KMS-11 (cell line): ENCODE measurements at regions not wholly inside any gene's neighbourhood (a gene's known extent, or its start where the extent isn't known, plus 50 kb on each side); places are given as distances from the start of the nearest gene placed in this dataset.

Experiments used
- H2AFZ ChIP-seq: fragments of 200-600 bp; sonication (generic); 2 replicates; pipeline ENCODE4 v1.6.1; 2016; ENCODE audit warnings: antibody characterized with exemption, mixed run types, low read depth
- H3K27ac ChIP-seq: fragments of 200-600 bp; sonication (generic); 2 replicates; pipeline ENCODE4 v1.6.1; 2016; ENCODE audit warnings: mild to moderate bottlenecking, mixed run types
- H3K27me3 ChIP-seq: fragments of 200-600 bp; sonication (generic); 2 replicates; pipeline ENCODE4 v1.6.1; 2017; ENCODE audit warnings: mild to moderate bottlenecking, low read depth, mixed run types, moderate library complexity; ENCODE audit not compliant: insufficient read depth
- H3K36me3 ChIP-seq: fragments of 200-600 bp; sonication (generic); 2 replicates; pipeline ENCODE4 v1.6.1; 2017; ENCODE audit warnings: mild to moderate bottlenecking, mixed run types; ENCODE audit not compliant: insufficient read depth
- H3K4me1 ChIP-seq: fragments of 200-600 bp; sonication (generic); 2 replicates; pipeline ENCODE4 v1.6.1; 2016; ENCODE audit warnings: mild to moderate bottlenecking, low read depth, mixed run types; ENCODE audit not compliant: poor library complexity, severe bottlenecking
- H3K4me2 ChIP-seq: fragments of 200-600 bp; sonication (generic); 2 replicates; pipeline ENCODE4 v1.7.0; 2016; ENCODE audit warnings: mild to moderate bottlenecking, mixed run types
- H3K4me3 ChIP-seq: fragments of 200-600 bp; sonication (generic); IDR thresholded peaks from 2 replicates; pipeline ENCODE4 v1.6.1; 2017; ENCODE audit warnings: low read depth, low read length, mixed read lengths; ENCODE audit not compliant: insufficient read depth
- H3K79me2 ChIP-seq: fragments of 200-600 bp; sonication (generic); 2 replicates; pipeline ENCODE4 v1.6.1; 2016; ENCODE audit warnings: low read depth, mixed run types; ENCODE audit not compliant: insufficient read depth
- H3K9ac ChIP-seq: fragments of 200-600 bp; sonication (generic); 2 replicates; pipeline ENCODE4 v1.6.1; 2016; ENCODE audit warnings: mild to moderate bottlenecking, mixed run types
- H4K20me1 ChIP-seq: fragments of 200-600 bp; sonication (generic); 2 replicates; pipeline ENCODE4 v1.6.1; 2016; ENCODE audit warnings: mild to moderate bottlenecking, mixed run types; ENCODE audit not compliant: insufficient read depth
- TF ChIP-seq, protein P1 (sequence below): fragments of 200-600 bp; sonication (generic); conservative IDR thresholded peaks from 2 replicates; pipeline ENCODE4 v1.6.1; 2017; ENCODE audit warnings: low read depth, mild to moderate bottlenecking, antibody characterized with exemption, low read length, moderate library complexity, mixed read lengths

DNA sequence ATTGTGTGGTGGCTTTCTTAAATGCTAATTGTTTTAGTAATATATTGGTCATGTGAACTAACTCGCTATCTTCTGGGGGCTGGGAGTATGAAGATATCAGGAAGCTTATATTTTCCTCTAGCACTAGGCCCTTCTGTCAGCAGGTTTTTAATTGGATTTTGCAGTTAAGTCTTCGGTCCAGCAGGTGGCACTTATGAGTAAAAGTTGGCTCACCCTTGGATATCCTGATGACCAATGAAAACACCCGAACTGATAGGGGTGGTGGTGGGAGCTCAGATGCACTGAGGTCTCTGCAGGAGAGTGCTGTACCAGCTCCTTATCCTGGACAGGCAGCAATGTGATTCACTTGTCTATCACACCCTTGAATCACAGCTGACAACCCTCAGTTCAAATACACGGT, 1365.8 kb upstream of the DIAPH2 start:
- Histone ChIP-seq H3K27me3 (no peaks in the 10 kb centered on the region), H4K20me1 (no peaks in the 10 kb centered on the region), H3K27ac (no peak overlapping the region), H3K79me2 (no peaks in the 10 kb centered on the region), H3K4me3 (no peak overlapping the region), H3K36me3 (no peaks in the 10 kb centered on the region), H2AFZ (no peak overlapping the region), H3K9ac (no peak overlapping the region), H3K4me1 (no peaks in the 10 kb centered on the region), H3K4me2 (no peak overlapping the region)
- TF ChIP-seq, protein P1, sequence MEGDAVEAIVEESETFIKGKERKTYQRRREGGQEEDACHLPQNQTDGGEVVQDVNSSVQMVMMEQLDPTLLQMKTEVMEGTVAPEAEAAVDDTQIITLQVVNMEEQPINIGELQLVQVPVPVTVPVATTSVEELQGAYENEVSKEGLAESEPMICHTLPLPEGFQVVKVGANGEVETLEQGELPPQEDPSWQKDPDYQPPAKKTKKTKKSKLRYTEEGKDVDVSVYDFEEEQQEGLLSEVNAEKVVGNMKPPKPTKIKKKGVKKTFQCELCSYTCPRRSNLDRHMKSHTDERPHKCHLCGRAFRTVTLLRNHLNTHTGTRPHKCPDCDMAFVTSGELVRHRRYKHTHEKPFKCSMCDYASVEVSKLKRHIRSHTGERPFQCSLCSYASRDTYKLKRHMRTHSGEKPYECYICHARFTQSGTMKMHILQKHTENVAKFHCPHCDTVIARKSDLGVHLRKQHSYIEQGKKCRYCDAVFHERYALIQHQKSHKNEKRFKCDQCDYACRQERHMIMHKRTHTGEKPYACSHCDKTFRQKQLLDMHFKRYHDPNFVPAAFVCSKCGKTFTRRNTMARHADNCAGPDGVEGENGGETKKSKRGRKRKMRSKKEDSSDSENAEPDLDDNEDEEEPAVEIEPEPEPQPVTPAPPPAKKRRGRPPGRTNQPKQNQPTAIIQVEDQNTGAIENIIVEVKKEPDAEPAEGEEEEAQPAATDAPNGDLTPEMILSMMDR, result peak; percentile 58

DNA sequence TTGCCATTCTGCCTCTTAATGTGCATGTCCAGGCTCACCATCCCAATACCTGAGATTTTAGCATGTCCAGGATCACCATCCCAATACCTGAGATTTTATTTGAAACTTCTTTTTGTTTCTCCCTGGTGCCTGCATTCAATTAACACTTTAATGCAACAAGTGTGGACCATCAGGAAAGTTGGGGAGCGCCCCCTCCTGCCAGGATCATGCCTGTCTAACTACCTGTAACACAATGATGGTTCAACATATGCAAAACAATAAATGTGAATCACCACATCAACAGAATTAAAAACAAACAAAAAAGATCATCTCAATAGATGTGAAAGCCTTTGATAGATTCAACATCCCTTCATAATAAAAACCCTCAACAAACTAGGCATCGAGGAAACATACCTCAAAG, 1359.5 kb upstream of the DIAPH2 start:
- Histone ChIP-seq H2AFZ (no peak overlapping the region), H4K20me1 (no peaks in the 10 kb centered on the region), H3K27ac (no peak overlapping the region), H3K79me2 (no peaks in the 10 kb centered on the region), H3K4me1 (no peaks in the 10 kb centered on the region), H3K9ac (no peak overlapping the region), H3K36me3 (no peaks in the 10 kb centered on the region), H3K4me2 (no peak overlapping the region), H3K4me3 (no peak overlapping the region), H3K27me3 (no peaks in the 10 kb centered on the region)
- TF ChIP-seq, protein P1, result no peak

DNA sequence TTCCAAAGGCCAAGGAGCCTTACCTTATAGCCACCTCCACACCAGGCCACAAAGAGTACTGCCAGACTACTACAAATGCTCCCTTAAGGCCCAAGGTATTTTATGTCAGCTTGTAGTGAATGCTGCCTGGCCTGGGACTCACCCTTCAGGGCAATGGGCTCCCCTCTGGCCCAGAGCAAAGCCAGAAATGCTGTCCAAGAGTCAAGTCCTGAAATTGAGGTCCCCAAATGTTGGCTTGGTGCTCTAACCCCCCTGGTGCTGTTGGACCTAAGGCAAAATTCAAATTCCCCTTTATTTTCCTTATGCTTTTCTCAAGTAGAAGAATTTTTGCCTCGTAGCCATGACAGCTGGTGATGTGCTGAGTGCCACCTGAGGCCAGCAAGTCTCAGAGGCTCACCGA, 1354.3 kb upstream of the DIAPH2 start:
- Histone ChIP-seq H3K79me2 (no peaks in the 10 kb centered on the region), H3K27ac (no peak overlapping the region), H3K27me3 (no peaks in the 10 kb centered on the region), H2AFZ (no peak overlapping the region), H3K9ac (no peak overlapping the region), H3K4me1 (no peaks in the 10 kb centered on the region), H3K4me3 (no peak overlapping the region), H3K4me2 (no peak overlapping the region), H3K36me3 (no peaks in the 10 kb centered on the region), H4K20me1 (no peaks in the 10 kb centered on the region)
- TF ChIP-seq, protein P1, result no peak

DNA sequence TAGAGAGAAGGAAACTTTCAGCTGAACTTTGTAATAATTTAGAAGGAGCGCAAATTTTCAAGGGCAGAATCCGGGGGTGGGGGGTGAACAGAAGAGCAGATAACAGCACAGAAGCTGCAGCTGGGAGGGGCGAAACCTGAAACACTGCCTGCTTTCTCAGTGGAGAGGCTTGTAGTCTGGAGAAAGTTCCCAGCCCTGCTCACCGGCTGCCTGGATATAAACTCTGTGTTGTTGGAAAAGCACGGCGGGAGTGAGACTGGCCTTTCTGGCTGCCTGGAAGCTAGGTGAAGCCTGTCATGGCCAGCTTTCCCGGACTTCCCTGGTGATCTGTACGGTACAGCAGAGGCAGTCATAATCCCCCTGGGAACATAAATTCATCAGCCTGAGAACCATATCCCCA, 1352.1 kb upstream of the DIAPH2 start:
- Histone ChIP-seq H3K79me2 (no peaks in the 10 kb centered on the region), H3K27ac (no peak overlapping the region), H2AFZ (no peak overlapping the region), H3K4me2 (no peak overlapping the region), H3K4me3 (no peak overlapping the region), H3K36me3 (no peaks in the 10 kb centered on the region), H3K9ac (no peak overlapping the region), H3K4me1 (no peaks in the 10 kb centered on the region), H4K20me1 (no peaks in the 10 kb centered on the region), H3K27me3 (no peaks in the 10 kb centered on the region)
- TF ChIP-seq, protein P1, result no peak

DNA sequence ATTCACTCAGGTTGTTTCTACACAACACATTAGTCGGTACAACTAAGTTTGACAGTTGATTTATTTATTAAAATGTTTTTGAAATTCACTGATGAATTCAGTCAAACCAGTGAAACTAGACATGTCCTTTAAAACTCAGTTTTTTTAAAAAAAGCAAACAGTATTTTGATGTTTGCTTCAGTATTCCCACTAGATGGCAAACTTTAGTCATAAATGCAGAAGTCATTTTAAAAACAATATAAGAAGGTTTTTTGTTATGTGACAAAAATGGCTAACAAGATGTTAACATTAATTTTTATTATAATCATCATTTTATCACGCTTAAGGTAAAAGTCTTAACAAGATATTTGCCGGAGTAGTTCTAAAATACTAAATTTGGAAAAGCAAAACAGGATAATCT, 1337.8 kb upstream of the DIAPH2 start:
- Histone ChIP-seq H4K20me1 (no peaks in the 10 kb centered on the region), H3K4me3 (no peak overlapping the region), H2AFZ (no peak overlapping the region), H3K27me3 (no peaks in the 10 kb centered on the region), H3K9ac (no peak overlapping the region), H3K36me3 (no peaks in the 10 kb centered on the region), H3K79me2 (no peaks in the 10 kb centered on the region), H3K4me2 (no peak overlapping the region), H3K4me1 (no peaks in the 10 kb centered on the region), H3K27ac (no peak overlapping the region)
- TF ChIP-seq, protein P1, result 0 out of 2 replicates have a peak, but pooled peaks have one; percentile 33
